ENCODE measurements at regions not wholly inside any gene's neighbourhood (a gene's known extent, or its start where the extent isn't known, plus 50 kb on each side); places are given as distances from the start of the nearest gene placed in this dataset.

DNA sequence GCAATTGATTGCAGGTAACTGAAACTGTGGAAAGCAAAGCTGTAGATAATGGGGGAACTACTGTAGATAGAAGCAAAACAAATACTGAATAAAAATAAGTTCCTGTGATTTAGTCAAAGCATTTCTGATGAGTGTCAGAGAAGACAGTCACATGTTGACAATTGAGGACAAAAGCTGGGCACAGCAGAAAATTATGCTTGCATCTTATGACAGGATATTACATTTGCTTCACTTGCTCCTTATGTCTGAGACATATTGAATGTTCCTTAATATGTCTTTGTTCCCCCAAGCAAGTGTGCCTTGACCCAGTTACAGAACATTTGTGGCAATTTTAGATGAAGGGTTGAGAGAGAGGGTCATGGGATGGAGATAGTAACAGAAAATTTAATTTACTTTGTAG is 526.0 kb upstream of the B3GALT2 start:
- TF ChIP-seq, protein P1, sequence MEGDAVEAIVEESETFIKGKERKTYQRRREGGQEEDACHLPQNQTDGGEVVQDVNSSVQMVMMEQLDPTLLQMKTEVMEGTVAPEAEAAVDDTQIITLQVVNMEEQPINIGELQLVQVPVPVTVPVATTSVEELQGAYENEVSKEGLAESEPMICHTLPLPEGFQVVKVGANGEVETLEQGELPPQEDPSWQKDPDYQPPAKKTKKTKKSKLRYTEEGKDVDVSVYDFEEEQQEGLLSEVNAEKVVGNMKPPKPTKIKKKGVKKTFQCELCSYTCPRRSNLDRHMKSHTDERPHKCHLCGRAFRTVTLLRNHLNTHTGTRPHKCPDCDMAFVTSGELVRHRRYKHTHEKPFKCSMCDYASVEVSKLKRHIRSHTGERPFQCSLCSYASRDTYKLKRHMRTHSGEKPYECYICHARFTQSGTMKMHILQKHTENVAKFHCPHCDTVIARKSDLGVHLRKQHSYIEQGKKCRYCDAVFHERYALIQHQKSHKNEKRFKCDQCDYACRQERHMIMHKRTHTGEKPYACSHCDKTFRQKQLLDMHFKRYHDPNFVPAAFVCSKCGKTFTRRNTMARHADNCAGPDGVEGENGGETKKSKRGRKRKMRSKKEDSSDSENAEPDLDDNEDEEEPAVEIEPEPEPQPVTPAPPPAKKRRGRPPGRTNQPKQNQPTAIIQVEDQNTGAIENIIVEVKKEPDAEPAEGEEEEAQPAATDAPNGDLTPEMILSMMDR (IDR thresholded peaks at IDR 0.05; ENCODE audit: borderline replicate concordance, extremely low read depth, low read length, poor library complexity, severe bottlenecking): no peak
- TF ChIP-seq EZH2 (IDR thresholded peaks at IDR 0.05; ENCODE audit: borderline replicate concordance, low read depth, low read length, severe bottlenecking): no peak
